Upper lobe of left lung (tissue), 6 donors: ENCODE measurements at regions not wholly inside any gene's neighbourhood (a gene's known extent, or its start where the extent isn't known, plus 50 kb on each side); places are given as distances from the start of the nearest gene placed in this dataset.

Experiments used
- ATAC-seq, 2 donors: fragments of 200-7000 bp; cut with Tn5 transposase; one replicate each; pipeline ENCODE4 v1.9.1; 2022; ENCODE audit warnings: mild to moderate bottlenecking in 2 of 2, moderate library complexity in 2 of 2; ENCODE audit not compliant: low FRiP score in 2 of 2
- DNase-seq, 2 donors: peaks; one replicate each; pipeline ENCODE4 v3.0.0-alpha.2; 2019 to 2020
- H3K27ac ChIP-seq, 4 donors: fragments of 200-600 bp; sonication (generic); one replicate each; pipeline ENCODE4 v1.5.1; 2016 to 2019
- H3K27me3 ChIP-seq, 4 donors: fragments of 200-600 bp; sonication (generic); one replicate each; pipeline ENCODE4 v1.5.1; 2017 to 2019
- H3K36me3 ChIP-seq, 4 donors: fragments of 200-600 bp; sonication (generic); one replicate each; pipeline ENCODE4 v1.5.1; 2016 to 2019
- H3K4me1 ChIP-seq, 4 donors: fragments of 200-600 bp; sonication (generic); one replicate each; pipeline ENCODE4 v1.5.1; 2018 to 2019
- H3K4me3 ChIP-seq, 4 donors: fragments of 200-600 bp; sonication (generic); one replicate each; pipeline ENCODE4 v1.5.1; 2017 to 2019; ENCODE audit warnings: mild to moderate bottlenecking in 2 of 4, moderate library complexity in 1 of 4
- H3K9me3 ChIP-seq, 4 donors: fragments of 200-600 bp; sonication (generic); one replicate each; pipeline ENCODE4 v1.5.1; 2018 to 2019
- EP300 ChIP-seq, 4 donors: sonication (generic); formaldehyde crosslinking; IDR thresholded peaks; one replicate each; pipeline ENCODE4 v1.5.1; 2017; ENCODE audit warnings: antibody characterized with exemption in 4 of 4, control low read depth in 2 of 4
- POLR2A ChIP-seq, 4 donors: fragments of 450-650 bp; IDR thresholded peaks; one replicate each; pipeline ENCODE4 v1.5.1; 2016 to 2017; ENCODE audit warnings: antibody characterized with exemption in 4 of 4, mild to moderate bottlenecking in 2 of 4
- POLR2AphosphoS5 ChIP-seq, 2 donors: sonication (generic); formaldehyde crosslinking; IDR thresholded peaks; one replicate each; pipeline ENCODE4 v1.5.1; 2017; ENCODE audit warnings: antibody characterized with exemption in 2 of 2
- WGBS, 2 donors: methylation state at CpG; one replicate each; pipeline ENCODE4 v1.1.5; 2017 to 2018; 5-methylcytosine and 5-hydroxymethylcytosine counted together
- TF ChIP-seq, protein P1 (sequence below), 6 experiments: fragments of 450-650 bp in 4 of 6; fragments of 200-600 bp in 2 of 6; sonication (generic) in 2 of 6; IDR thresholded peaks; one replicate each; pipeline ENCODE4 v1.5.1; 2016 to 2019; ENCODE audit warnings: antibody characterized with exemption in 6 of 6
- donor health status: DM: no; HTN: no; CAD: no; lungs with moderate emphysema.
- donor health status: DM: no; HTN: yes; CAD: no; lungs with severe emphysema.

DNA sequence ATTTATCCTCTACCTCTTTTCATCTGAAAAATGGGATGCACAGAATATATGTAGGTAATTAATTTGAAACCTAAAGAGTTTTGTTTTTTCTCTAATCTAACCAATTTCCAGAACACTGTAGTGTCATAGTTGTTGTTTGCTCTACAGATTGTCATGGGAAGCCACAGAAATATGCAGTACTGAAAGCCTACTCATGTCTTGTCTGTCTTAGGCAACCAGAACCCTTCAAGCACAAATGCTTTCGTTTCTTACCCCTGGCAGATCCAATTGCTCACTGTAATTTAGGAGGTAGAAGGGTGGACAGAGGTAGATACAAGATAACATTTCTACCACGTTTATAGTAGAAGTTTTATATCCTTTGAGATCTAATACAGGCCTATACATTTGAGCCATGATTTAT lies 330.2 kb upstream of the NOVA1 start:
- Histone ChIP-seq H3K4me3 (no peak overlapping the region), H3K27me3 (no peaks in the 10 kb centered on the region), H3K4me1 (no peaks in the 10 kb centered on the region), H3K36me3 (no peaks in the 10 kb centered on the region), H3K27ac (no peak overlapping the region), H3K9me3 (no peaks in the 10 kb centered on the region)
- WGBS, 2 donors = 56 to 66% methylated on average over 2 of the region's 2 CpGs
- ATAC-seq (no peak), DNase-seq (no peak)
- TF ChIP-seq POLR2A (IDR thresholded peaks at IDR 0.05) (no peak), EP300 (IDR thresholded peaks at IDR 0.05) (no peak), POLR2AphosphoS5 (IDR thresholded peaks at IDR 0.05) (no peak)
- TF ChIP-seq, protein P1, sequence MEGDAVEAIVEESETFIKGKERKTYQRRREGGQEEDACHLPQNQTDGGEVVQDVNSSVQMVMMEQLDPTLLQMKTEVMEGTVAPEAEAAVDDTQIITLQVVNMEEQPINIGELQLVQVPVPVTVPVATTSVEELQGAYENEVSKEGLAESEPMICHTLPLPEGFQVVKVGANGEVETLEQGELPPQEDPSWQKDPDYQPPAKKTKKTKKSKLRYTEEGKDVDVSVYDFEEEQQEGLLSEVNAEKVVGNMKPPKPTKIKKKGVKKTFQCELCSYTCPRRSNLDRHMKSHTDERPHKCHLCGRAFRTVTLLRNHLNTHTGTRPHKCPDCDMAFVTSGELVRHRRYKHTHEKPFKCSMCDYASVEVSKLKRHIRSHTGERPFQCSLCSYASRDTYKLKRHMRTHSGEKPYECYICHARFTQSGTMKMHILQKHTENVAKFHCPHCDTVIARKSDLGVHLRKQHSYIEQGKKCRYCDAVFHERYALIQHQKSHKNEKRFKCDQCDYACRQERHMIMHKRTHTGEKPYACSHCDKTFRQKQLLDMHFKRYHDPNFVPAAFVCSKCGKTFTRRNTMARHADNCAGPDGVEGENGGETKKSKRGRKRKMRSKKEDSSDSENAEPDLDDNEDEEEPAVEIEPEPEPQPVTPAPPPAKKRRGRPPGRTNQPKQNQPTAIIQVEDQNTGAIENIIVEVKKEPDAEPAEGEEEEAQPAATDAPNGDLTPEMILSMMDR (IDR thresholded peaks at IDR 0.05) = no peak

DNA sequence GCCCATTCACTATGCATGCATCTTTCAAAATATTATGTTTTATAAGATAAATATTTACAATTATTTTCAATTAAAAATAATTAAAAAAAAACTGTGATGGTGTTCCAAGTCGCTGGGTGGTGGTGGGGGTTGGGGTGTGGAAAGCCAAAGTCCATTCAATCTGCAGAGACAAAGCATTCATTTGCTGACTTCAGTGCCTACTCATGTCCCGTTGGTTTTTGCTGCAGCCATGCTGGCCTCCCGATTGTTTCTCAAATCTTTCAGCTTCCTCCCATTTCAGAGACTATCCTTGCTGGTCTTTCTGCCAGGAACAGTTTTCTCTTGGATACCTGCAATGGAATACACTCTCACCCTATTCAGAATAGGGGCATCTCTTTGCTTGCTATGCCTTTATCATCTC lies 331.5 kb upstream of the NOVA1 start:
- Histone ChIP-seq H3K27me3 (no peaks in the 10 kb centered on the region), H3K9me3 (no peaks in the 10 kb centered on the region), H3K4me1 (no peaks in the 10 kb centered on the region), H3K36me3 (no peaks in the 10 kb centered on the region), H3K27ac (no peak overlapping the region), H3K4me3 (no peak overlapping the region)
- 74 to 84% methylated on average over 3 of the region's 3 CpGs for WGBS, 2 donors
- no peak for DNase-seq
- TF ChIP-seq, protein P1 (IDR thresholded peaks at IDR 0.05) = no peak
- no peak for TF ChIP-seq EP300 (IDR thresholded peaks at IDR 0.05)
- ATAC-seq = no peak

DNA sequence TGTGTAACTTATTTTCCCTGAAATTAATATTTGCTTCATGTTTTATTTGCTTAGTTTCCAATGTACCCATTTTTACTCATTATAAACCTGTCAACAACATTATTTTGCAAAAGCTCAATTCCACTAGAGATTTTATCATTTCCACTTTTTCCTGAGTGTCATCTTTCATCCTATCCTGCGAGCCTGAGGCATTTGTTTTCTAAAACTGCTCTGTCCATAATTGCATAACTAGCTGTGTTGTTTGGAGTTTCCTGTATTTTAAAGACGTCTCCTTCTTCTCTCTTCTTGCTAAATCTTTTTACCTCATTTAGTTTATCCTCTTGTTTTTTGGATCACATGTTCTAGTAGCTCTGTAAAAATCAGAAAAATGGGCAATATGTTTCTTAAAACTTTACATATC lies 332.7 kb upstream of the NOVA1 start:
- no peaks in the 10 kb centered on the region for H3K9me3 ChIP-seq
- 28 to 35% methylated on average over 2 of the region's 2 CpGs for WGBS, 2 donors
- H3K4me1 ChIP-seq = no peaks in the 10 kb centered on the region
- ATAC-seq (no peak), DNase-seq (no peak)
- H3K27ac ChIP-seq = no peak overlapping the region
- no peak overlapping the region for H3K4me3 ChIP-seq
- no peaks in the 10 kb centered on the region for H3K36me3 ChIP-seq
- H3K27me3 ChIP-seq = no peaks in the 10 kb centered on the region
- TF ChIP-seq POLR2A (IDR thresholded peaks at IDR 0.05) (no peak), POLR2AphosphoS5 (IDR thresholded peaks at IDR 0.05) (no peak), EP300 (IDR thresholded peaks at IDR 0.05) (no peak)
- TF ChIP-seq, protein P1 (IDR thresholded peaks at IDR 0.05) = no peak

DNA sequence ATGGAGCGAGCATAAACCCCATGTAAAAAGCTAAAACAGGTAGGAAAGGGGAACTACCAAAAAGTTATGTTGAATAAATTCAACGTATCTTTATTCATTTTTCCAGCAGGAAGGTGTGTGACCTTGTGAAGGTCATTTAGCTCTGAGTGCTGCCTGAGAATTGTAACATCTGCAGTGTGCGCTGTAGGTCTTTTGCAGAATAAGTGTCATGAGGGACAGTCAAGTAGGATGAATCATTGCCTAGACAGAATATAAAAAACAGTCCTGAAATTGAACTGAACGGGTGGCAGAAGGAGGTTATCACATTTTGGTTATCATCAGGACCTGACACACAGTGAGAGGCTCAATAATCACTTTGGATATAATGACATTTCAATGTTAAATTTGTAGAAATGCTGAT lies 334.8 kb upstream of the NOVA1 start:
- no peaks in the 10 kb centered on the region for H3K27me3 ChIP-seq
- no peak overlapping the region for H3K27ac ChIP-seq
- H3K9me3 ChIP-seq = no peaks in the 10 kb centered on the region
- DNase-seq = no peak
- 75 to 84% methylated on average over 4 of the region's 4 CpGs for WGBS, 2 donors
- H3K36me3 ChIP-seq = no peaks in the 10 kb centered on the region
- no peaks in the 10 kb centered on the region for H3K4me1 ChIP-seq
- H3K4me3 ChIP-seq = no peak overlapping the region
- no peak for TF ChIP-seq POLR2AphosphoS5 (IDR thresholded peaks at IDR 0.05)
- TF ChIP-seq EP300 (IDR thresholded peaks at IDR 0.05) = no peak
- TF ChIP-seq, protein P1 (IDR thresholded peaks at IDR 0.05) = no peak
- TF ChIP-seq POLR2A (IDR thresholded peaks at IDR 0.05) = no peak
- ATAC-seq = no peak

DNA sequence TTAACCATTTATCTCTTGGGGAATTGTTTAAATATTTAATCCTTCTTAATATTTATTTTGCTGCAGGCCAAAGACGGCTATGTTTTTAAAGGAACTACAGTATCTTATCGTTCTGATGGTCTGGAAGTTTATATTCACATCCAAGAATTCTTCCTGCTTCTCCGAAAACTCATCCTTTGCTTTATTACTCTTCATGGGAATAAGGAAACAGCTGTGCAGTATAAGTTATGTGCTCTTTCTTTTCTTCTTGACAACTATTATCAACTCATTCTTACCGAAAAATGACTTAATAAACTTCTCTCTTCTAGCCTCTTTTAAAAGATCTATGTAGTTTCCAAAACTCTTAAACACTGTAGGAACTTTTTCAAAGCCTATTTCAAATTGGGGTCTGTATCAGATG lies 335.6 kb upstream of the NOVA1 start:
- WGBS, 2 donors = 47 to 66% methylated on average over 4 of the region's 4 CpGs
- ATAC-seq = no peak
- no peaks in the 10 kb centered on the region for H3K27me3 ChIP-seq
- H3K36me3 ChIP-seq = no peaks in the 10 kb centered on the region
- TF ChIP-seq POLR2A (IDR thresholded peaks at IDR 0.05) (no peak), EP300 (IDR thresholded peaks at IDR 0.05) (no peak), POLR2AphosphoS5 (IDR thresholded peaks at IDR 0.05) (no peak)
- TF ChIP-seq, protein P1 (IDR thresholded peaks at IDR 0.05) = no peak
- no peak for DNase-seq
- H3K27ac ChIP-seq = no peak overlapping the region
- H3K9me3 ChIP-seq = no peaks in the 10 kb centered on the region
- H3K4me1 ChIP-seq = no peaks in the 10 kb centered on the region
- H3K4me3 ChIP-seq = no peak overlapping the region
